ENCODE measurements at regions not wholly inside any gene's neighbourhood (a gene's known extent, or its start where the extent isn't known, plus 50 kb on each side); places are given as distances from the start of the nearest gene placed in this dataset.

DNA sequence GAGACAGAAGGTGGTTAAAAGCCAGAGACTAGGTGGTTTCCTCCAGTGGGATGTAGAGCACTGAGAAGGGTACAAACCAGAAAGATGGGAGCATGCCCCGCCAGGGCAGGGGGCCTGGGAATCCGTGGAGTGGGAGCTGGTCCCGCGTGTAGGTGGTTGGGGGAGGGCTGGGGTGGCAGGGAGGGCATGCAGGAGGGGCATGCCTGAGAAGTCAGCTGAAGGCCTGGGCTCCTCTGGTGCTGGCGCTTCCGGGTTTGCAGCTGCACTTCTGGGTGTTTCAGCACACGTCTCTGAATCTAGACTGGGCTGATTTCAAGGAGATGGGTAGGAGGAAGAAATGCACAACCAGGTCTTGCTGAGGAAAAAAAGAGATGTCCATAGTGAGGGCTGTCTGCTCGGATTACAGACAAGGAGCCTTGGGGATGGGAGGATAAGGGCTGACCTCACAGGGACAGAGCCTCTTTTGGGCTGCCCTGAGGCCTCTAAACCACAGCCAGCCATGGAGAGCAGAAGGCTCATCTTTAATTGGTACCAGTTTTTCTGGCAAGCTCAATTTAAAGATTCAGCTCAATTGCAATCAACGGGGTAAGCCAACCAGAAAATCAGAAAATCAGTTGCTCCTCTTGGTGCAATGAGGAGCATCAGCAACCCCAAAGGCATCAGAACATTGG, 151.9 kb downstream of the FAM43A start:
- no peak for DNase-seq

DNA sequence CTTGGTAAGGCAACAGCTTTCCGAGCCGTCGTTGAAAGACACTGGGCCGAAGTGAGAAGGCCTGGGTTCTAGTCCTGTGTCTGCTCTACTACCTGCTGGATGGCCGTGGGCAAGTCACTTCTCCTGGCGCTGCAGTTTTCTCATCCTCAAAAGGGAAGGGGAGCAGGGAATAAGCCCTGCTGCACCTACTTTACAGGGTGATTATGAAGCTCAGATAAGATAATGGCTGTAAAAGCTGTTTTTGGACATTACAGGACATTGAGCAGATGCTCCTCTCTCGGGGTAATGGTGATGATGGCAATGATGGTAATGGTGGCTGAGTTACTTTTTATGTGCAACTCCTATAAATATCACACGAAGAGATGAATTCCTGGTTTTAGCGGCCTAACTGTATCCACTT, 152.6 kb downstream of the FAM43A start:
- DNase-seq = no peak

DNA sequence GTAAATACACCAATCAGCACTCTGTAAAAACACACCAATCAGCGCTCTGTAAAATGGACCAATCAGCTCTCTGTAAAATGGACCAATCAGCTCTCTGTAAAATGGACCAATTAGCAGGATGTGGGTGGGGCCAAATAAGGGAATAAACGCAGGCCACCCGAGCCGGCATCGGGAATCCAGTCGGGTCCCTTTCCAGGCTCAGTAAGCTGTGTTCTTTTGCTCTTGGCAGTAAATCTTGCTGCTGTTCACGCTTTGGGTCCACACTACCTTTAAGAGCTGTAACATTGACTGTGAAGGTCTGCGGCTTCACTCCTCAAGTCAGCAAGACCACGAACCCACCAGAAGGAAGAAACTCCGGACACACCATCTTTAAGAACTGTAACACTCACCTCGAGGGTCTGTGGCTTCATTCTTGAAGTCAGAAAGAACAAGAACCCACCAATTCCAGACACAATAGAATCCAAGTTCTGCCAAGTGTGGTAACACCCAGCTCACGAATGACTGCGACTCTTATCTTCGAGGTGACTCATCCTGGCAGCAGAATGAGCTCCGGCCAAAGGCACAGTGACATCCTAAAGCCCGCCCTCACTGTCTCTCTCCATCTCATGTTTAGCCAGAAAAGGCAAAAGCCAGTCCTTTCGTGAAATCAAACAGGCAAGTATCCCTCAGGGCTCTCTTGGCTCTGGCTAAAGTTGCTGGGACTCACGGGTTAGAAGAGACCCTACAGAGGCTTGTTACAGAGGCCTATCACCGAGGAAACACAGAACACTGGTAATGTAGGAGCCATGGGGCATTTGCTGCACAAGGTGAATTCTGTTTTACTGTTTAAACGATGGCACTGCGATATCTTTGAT, 155.2 kb downstream of the FAM43A start:
- DNase-seq = no peak

- no peak for DNase-seq
These were observed 155.8 kb downstream of the FAM43A start for GRCh38 chr3:194841515-194841841.

DNA sequence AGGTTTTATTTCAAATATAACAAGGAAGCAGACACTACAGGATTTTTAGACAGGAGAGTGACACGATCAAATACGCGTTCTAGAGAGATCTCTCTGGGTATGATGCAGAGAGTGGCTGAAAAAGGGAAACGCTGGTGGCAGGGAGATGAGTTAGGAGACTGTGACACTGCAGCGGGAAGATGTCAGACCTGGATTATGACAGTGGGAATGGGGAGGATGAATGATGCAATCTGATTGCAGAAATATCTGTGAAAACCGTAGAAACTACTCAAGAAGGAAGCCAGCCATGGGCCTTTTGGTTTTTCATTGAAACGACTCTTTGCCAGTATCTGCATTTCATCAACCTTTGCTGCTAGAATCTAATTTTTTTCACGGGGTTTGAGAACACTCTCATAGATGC, 157.9 kb downstream of the FAM43A start:
- no peak for DNase-seq

DNA sequence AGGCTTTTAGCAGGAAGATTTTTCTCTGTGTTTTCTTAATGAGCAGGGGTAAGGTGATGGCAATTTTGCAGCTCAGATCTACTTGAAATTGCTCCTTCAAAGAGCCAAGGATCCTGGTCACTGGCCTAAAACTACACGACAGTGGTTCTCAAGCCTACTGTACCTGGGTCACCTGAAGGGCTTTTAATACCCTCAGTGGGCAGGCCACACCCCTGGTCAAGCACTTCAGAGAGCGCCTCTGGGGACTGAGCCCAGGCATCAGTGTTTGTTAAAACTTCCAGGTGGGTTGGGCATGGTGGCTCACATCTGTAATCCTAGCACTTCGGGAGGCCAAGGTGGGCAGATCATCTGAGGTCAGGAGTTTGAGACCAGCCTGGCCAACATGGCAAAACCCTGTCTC, 158.4 kb downstream of the FAM43A start:
- DNase-seq = no peak

DNA sequence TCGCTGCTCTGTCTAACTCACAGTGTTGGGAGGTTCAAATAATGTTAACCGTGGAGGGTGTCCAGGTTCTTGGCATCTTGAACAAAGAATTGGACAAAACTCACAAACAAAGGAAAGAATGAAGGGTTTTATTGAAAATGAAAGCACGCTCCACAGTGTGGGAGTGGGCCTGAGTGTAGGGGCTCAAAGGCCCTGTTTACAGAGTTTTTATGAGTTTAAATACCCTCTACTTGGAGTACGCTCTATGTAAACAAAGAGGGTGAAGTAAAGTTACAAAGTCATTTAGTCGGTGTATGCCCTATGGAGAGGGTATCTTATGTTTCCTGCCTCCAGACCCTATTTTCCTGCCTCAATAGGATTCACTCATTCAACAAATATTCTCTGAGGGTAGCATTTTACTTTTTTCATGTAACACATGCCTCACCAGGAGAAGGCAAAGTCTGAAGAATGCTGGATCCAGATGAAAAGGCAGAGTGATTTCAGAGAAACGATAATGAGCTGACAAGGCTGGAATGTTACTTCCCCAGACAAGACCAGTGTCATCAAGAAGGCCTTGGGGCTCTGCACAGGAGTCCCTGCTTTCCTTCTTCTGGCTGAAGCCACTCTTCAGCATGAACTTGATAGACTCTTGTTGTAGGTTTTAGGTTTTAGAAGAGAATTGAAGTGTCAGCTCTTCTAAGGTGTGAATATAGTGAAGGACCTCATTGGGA, 163.6 kb downstream of the FAM43A start:
- DNase-seq = no peak

DNA sequence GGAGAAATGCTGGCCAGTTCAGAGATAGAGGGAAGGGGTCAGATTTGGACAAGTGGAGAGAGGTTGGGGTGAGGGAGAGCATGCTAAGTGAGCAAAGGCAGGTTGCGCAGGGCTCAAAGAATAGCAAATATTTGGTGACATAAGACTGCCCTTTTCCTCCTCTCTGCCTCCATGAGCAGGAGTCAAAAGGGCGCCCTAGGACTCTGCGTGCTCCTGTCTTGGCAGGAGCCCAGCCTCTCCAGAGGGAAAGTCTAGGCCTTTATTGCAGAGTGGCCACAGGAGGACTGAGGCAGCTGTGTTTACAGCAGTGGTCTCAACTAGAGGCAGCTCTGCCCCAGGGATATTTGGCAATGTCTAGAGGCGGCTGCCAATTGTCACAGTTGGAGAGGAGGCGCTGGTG, 165.6 kb downstream of the FAM43A start:
- DNase-seq = no peak

DNA sequence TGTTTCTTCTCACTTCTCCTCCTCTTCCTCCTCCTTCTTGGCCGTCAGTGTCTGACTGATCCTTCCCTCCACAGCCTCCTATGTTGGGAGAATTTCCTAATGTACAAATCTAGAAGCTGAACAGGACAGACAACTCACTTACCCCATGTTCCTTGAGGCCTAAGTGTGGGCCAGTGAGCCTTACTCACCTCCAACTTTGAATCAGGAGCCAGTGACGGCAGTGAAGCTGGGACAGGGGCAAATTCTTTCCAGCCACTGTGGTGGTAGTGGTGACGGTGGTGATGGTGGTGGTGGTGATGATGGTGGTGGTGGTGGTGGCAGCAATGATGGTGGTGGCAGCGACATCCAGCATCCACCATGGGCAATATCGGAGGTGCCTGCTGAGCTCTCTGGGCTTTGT, 166.3 kb downstream of the FAM43A start:
- DNase-seq = no peak

DNA sequence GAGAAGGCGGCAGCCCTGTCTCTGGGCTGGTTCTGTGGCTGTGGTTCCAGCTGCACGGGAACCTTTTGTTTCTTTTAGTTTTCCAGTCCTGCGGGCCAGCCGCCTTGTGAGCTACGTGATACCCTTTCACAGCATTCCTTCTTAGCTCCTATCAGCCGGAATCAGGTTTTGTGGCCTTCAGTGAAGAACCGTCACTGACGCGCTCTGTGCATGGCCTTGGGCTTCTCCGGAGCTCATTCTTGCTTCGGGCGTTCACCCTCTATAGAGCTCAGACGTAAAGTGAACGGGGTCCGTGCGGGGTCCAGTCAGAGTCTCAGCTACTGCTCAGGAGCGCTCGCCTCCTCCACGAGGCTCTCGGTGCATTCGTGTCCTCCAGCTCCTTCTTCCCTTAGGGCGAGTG, 166.7 kb downstream of the FAM43A start:
- DNase-seq = no peak

DNA sequence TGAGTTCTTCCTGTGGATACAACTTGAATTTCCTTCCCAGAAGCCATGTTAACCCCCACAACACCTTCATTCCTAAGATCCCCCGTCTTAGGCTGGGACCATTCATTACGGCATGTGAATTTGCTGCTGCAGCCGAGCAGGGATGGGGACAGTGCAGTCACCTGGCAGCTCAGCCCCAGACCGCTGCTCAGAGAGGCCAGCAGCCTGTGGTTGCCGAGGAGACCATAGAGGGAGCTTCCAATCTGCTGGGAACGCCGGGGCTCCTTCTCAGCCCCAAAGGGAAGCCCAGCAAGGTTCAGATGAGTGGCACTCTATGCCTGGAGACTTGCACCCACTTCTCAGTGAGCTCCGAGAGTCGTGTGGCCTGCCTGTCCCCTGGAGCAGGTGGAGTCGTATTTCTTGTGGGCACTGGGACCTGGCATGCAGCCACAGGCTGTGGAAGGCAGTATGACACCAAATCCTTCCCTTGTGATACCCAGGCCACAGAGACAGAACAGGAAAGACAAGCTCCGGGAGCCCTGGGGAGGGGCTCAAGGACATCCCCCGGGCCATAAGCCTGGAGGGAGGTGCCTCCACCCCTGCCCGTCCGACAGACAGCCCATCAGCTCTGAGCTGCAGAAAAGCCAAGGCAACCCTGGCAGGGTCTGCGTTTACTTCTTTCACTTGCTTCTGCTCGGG, 167.3 kb downstream of the FAM43A start:
- no peak for DNase-seq

- DNase-seq = no peak
These were observed 168.5 kb downstream of the FAM43A start for GRCh38 chr3:194854206-194854605.

DNA sequence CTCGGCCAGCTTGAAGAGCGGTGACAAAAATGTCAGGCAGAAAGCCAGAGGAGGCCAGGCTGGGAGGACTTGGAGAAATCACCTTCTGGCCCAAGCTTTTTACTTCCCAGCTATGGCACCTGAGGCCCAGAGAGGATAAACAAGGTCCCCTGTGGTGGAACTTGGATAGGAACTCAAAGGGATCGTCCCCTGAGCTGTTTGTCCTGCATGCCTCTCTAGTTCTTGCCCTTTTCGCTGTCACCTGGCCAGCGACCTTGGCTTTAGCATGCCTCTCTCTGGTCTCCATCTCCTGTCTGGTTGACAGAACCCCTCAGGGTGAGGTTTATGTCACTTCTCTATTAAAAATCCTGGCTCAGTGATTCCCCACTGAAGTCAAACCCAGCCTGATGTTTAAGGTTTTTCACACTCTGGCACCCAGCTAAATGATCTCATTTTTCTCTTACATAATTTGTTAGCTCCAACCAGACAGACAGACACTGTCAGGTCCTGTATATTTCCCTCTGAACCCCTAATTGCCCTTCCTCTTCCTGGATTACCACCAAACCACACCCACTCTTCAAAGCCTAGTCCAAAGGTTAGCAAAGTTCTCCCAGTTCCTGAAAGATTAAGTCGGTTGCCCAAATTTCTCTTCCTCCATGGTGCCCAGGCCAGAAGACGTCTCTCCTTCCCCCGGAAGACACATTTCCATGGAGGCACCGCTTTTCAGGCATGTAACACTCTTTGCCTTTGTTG, 169.1 kb downstream of the FAM43A start:
- no peak for DNase-seq

GRCh38 chr3:194856296-194856695, 170.6 kb downstream of the FAM43A start:
- no peak for DNase-seq

DNA sequence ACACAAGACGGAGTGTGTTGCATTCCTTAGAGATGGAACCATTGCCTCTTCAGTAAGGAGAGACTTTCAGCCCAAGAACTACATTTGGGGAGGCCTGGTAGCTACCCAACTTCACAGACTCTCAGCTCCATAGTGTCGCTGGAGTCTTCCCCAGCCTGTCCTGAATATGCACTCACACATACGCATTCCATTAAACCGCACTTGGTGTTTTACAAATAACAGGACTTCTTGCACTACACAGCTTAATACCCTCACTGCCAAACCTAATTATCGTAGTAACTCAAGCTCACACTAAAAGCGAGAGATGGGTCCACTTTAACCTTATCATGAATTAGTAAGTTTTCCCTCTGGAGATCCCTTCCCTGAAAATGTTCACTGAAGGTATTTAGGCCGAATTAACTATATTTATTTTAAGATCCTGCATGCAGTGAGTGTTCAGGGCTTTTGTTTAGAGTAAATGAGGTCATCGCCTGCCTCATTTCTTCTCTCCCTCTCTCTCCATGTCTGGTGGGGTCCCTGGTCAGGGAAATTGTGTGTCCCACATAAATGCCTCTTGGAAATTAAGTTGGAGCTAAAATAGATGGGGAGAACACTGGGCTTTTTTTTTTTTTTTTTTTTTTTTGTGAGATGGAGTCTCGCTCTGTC, 171.9 kb downstream of the FAM43A start:
- no peak for DNase-seq

DNA sequence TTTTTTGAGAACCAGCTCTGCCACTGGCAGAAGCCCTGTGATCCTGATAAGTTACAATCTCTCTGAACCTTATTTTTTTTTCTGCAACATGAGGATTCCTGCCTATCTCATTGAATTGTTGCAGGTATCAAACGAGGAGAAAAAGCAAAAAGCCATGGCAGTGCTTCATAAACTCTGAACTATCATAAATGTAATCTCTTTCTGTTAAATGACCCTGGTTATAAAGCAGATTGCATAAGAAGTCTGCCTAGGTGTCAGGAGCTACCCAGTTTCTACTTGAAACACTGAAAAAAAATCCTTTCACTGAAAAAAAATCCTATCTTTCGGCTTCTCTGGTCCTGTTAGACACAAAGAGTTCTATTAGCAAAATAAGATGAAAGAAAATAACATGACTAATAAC, 172.7 kb downstream of the FAM43A start:
- no peak for DNase-seq

GRCh38 chr3:194860725-194861124, 175.0 kb downstream of the FAM43A start:
- DNase-seq = no peak

GRCh38 chr3:194861375-194861774, 175.7 kb downstream of the FAM43A start:
- DNase-seq = no peak

- no peak for DNase-seq
These were observed 179.4 kb downstream of the FAM43A start for GRCh38 chr3:194865061-194865460.

GRCh38 chr3:194865615-194866014, 179.9 kb downstream of the FAM43A start:
- DNase-seq = no peak

DNA sequence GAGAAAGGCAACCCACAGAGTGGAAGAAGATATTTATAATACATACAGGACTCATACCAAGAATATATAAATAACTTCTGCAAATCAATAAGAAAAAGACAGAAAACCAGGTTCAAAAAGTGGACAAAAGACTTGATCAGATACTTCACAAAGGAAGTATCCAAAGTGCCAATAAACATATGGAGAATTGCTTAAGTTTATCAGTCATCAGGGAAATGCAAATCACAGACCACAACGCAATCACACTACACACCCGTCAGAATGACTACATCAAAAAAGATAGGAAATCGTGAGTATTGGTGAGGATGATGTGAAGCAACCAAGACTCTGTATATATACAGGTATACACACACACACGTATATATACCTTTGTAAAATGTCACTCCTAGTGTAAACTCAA, 180.6 kb downstream of the FAM43A start:
- DNase-seq = no peak

GRCh38 chr3:194867270-194867983, 181.7 kb downstream of the FAM43A start:
- no peak for DNase-seq
